Smooth muscle cell (in vitro differentiated cells): ENCODE measurements at regions not wholly inside any gene's neighbourhood (a gene's known extent, or its start where the extent isn't known, plus 50 kb on each side); places are given as distances from the start of the nearest gene placed in this dataset.
A peak's percentile ranks its signal among the peaks of the same experiment; 100 is the strongest.

Source experiments
- DNase-seq: peaks from one replicate; lab custom pipeline; 2025; ENCODE audit not compliant: unreplicated experiment; lab: John Stamatoyannopoulos, UW
- H2AFZ ChIP-seq: fragments of 200-600 bp; sonication (generic); 2 replicates; pipeline ENCODE4 v1.6.0; 2016; ENCODE audit warnings: antibody characterized with exemption, low read depth, mild to moderate bottlenecking
- H3F3A ChIP-seq: fragments of 200-600 bp; sonication (generic); 2 replicates; pipeline ENCODE4 v1.6.0; 2017; ENCODE audit warnings: antibody characterized with exemption, low read depth
- H3K27ac ChIP-seq: fragments of 200-600 bp; sonication (generic); 2 replicates; pipeline ENCODE4 v1.5.1; 2016; ENCODE audit warnings: low read depth, mild to moderate bottlenecking
- H3K27me3 ChIP-seq: fragments of 200-600 bp; sonication (generic); 2 replicates; pipeline ENCODE4 v1.6.1; 2016; ENCODE audit warnings: low read depth, mild to moderate bottlenecking
- H3K36me3 ChIP-seq: fragments of 200-600 bp; sonication (generic); 2 replicates; pipeline ENCODE4 v1.5.1; 2016; ENCODE audit warnings: low read depth
- H3K4me1 ChIP-seq: fragments of 200-600 bp; sonication (generic); 2 replicates; pipeline ENCODE4 v1.5.1; 2016; ENCODE audit warnings: low read depth
- H3K4me2 ChIP-seq: fragments of 200-600 bp; sonication (generic); 2 replicates; pipeline ENCODE4 v1.6.0; 2016; ENCODE audit warnings: mild to moderate bottlenecking
- H3K4me3 ChIP-seq: fragments of 200-600 bp; sonication (generic); 2 replicates; pipeline ENCODE4 v1.5.1; 2016; ENCODE audit warnings: mild to moderate bottlenecking
- H3K79me2 ChIP-seq: fragments of 200-600 bp; sonication (generic); 2 replicates; pipeline ENCODE4 v1.6.0; 2016; ENCODE audit warnings: low read depth, mild to moderate bottlenecking
- H3K9ac ChIP-seq: fragments of 200-600 bp; sonication (generic); 2 replicates; pipeline ENCODE4 v1.6.0; 2016; ENCODE audit warnings: low read depth
- H3K9me3 ChIP-seq: fragments of 200-600 bp; sonication (generic); replicated peaks from 2 replicates; pipeline ENCODE4 v1.5.1; 2016; ENCODE audit warnings: low read depth
- H4K20me1 ChIP-seq: fragments of 200-600 bp; sonication (generic); 2 replicates; pipeline ENCODE4 v1.6.0; 2016; ENCODE audit warnings: low read depth
- CTCF ChIP-seq: fragments of 200-600 bp; sonication (generic); IDR thresholded peaks from 2 replicates; pipeline ENCODE4 v1.5.1; 2017; ENCODE audit warnings: borderline replicate concordance, mild to moderate bottlenecking, antibody characterized with exemption; ENCODE audit not compliant: insufficient read depth, poor library complexity, severe bottlenecking
- WGBS: methylation state at CpG from one replicate; pipeline ENCODE4 v1.1.7; 2016; ENCODE audit warnings: low lambda C conversion rate; 5-methylcytosine and 5-hydroxymethylcytosine counted together

- Histone ChIP-seq H2AFZ (no peak overlapping the region), H3K27me3 (no peaks in the 10 kb centered on the region), H4K20me1 (no peaks in the 10 kb centered on the region), H3K9ac (no peak overlapping the region), H3K27ac (no peak overlapping the region), H3K9me3 (no peaks in the 10 kb centered on the region), H3K4me3 (no peak overlapping the region), H3K79me2 (no peaks in the 10 kb centered on the region), H3K4me2 (no peak overlapping the region), H3K4me1 (no peaks in the 10 kb centered on the region), H3F3A (no peaks in the 10 kb centered on the region), H3K36me3 (no peaks in the 10 kb centered on the region)
- no peak for DNase-seq
- TF ChIP-seq CTCF: no peak
Observed at GRCh38 chr4:140277576-140277975, 95.9 kb upstream of the SCOC start.

GRCh38 chr4:140271553-140271952 lies 101.9 kb upstream of the SCOC start:
- Histone ChIP-seq H3K36me3 (no peaks in the 10 kb centered on the region), H3K4me1 (peaks cover 4% of the 10 kb centered on the region), H2AFZ (no peak overlapping the region), H3K4me2 (no peak overlapping the region), H4K20me1 (no peaks in the 10 kb centered on the region), H3K27ac (no peak overlapping the region), H3K27me3 (no peaks in the 10 kb centered on the region), H3K9ac (no peak overlapping the region), H3K9me3 (no peaks in the 10 kb centered on the region), H3K4me3 (no peak overlapping the region), H3F3A (no peaks in the 10 kb centered on the region), H3K79me2 (no peaks in the 10 kb centered on the region)
- TF ChIP-seq CTCF: no peak
- DNase-seq: no peak
- WGBS: 94% methylated on average over 4 of the region's 4 CpGs

GRCh38 chr4:140269369-140269768 lies 104.1 kb upstream of the SCOC start:
- H2AFZ ChIP-seq: no peak overlapping the region
- no peak for TF ChIP-seq CTCF
- H3F3A ChIP-seq: no peaks in the 10 kb centered on the region
- H4K20me1 ChIP-seq: no peaks in the 10 kb centered on the region
- no peak for DNase-seq
- no peaks in the 10 kb centered on the region for H3K27me3 ChIP-seq
- no peaks in the 10 kb centered on the region for H3K79me2 ChIP-seq
- no peaks in the 10 kb centered on the region for H3K9me3 ChIP-seq
- WGBS: 86% methylated on average over 6 of the region's 6 CpGs
- no peak overlapping the region for H3K4me2 ChIP-seq
- H3K9ac ChIP-seq: no peak overlapping the region
- no peaks in the 10 kb centered on the region for H3K36me3 ChIP-seq
- no peak overlapping the region for H3K27ac ChIP-seq
- peaks cover 4% of the 10 kb centered on the region for H3K4me1 ChIP-seq
- no peak overlapping the region for H3K4me3 ChIP-seq

GRCh38 chr4:140268186-140268841 lies 105.1 kb upstream of the SCOC start:
- DNase-seq: no peak
- no peaks in the 10 kb centered on the region for H3K79me2 ChIP-seq
- peak overlapping the region; percentile 87 for H3K27ac ChIP-seq
- H3K9ac ChIP-seq: peak overlapping the region; percentile 62
- H3K4me2 ChIP-seq: peak overlapping the region; percentile 79
- WGBS: 64% methylated on average over 6 of the region's 6 CpGs
- H4K20me1 ChIP-seq: no peaks in the 10 kb centered on the region
- H3F3A ChIP-seq: no peaks in the 10 kb centered on the region
- no peaks in the 10 kb centered on the region for H3K36me3 ChIP-seq
- H3K4me3 ChIP-seq: no peak overlapping the region
- H3K27me3 ChIP-seq: no peaks in the 10 kb centered on the region
- peak overlapping the region; percentile 94 for H2AFZ ChIP-seq
- no peaks in the 10 kb centered on the region for H3K9me3 ChIP-seq
- H3K4me1 ChIP-seq: peaks cover 4% of the 10 kb centered on the region
- no peak for TF ChIP-seq CTCF
